OCI-LY3 (cell line): ENCODE measurements at regions not wholly inside any gene's neighbourhood (a gene's known extent, or its start where the extent isn't known, plus 50 kb on each side); places are given as distances from the start of the nearest gene placed in this dataset.

Experiments used
- H2AFZ ChIP-seq: fragments of 200-600, 300-600 bp; shearing (Covaris generic); 2 replicates; pipeline ENCODE4 v1.6.0; 2014; ENCODE audit warnings: antibody characterized with exemption, low read depth, low read length
- H3K27ac ChIP-seq: fragments of 200-600, 300-600 bp; sonication (generic); 2 replicates; pipeline ENCODE4 v1.5.1; 2014; ENCODE audit warnings: mild to moderate bottlenecking, low read length, moderate library complexity, mixed read lengths
- H3K27me3 ChIP-seq: fragments of 200-600, 300-600 bp; sonication (generic); 2 replicates; pipeline ENCODE4 v1.6.1; 2014; ENCODE audit warnings: low read depth, low read length, mixed read lengths
- H3K36me3 ChIP-seq: fragments of 200-600, 300-600 bp; sonication (generic); replicated peaks from 2 replicates; pipeline ENCODE3; 2014; ENCODE audit warnings: low read depth, low read length, mixed read lengths
- H3K4me1 ChIP-seq: fragments of 300-600, 200-600 bp; sonication (generic); 2 replicates; pipeline ENCODE4 v1.6.1; 2014; ENCODE audit warnings: low read length, mixed read lengths
- H3K4me2 ChIP-seq: fragments of 200-600, 300-600 bp; sonication (generic); 2 replicates; pipeline ENCODE4 v1.6.1; 2014; ENCODE audit warnings: low read length, mixed read lengths
- H3K4me3 ChIP-seq: fragments of 300-600, 200-600 bp; sonication (generic); 2 replicates; pipeline ENCODE4 v1.5.1; 2014; ENCODE audit warnings: antibody characterized with exemption, mild to moderate bottlenecking, low read length, moderate library complexity
- H3K79me2 ChIP-seq: fragments of 300-600, 200-600 bp; shearing (Covaris generic); 2 replicates; pipeline ENCODE4 v1.6.1; 2014; ENCODE audit warnings: mild to moderate bottlenecking, low read length, mixed read lengths
- H3K9ac ChIP-seq: fragments of 300-600, 200-600 bp; shearing (Covaris generic); 2 replicates; pipeline ENCODE4 v1.6.0; 2014; ENCODE audit warnings: mild to moderate bottlenecking, low read length, moderate library complexity
- H3K9me3 ChIP-seq: fragments of 200-600, 300-600 bp; shearing (Covaris generic); 2 replicates; pipeline ENCODE4 v1.6.1; 2014; ENCODE audit warnings: low read length, mixed read lengths; ENCODE audit not compliant: insufficient read depth
- H4K20me1 ChIP-seq: fragments of 200-600, 300-600 bp; sonication (generic); 2 replicates; pipeline ENCODE4 v1.6.1; 2016; ENCODE audit warnings: low read length, mixed read lengths; ENCODE audit not compliant: insufficient read depth
- CTCF ChIP-seq: fragments of 200-600, 300-600 bp; sonication (generic); IDR thresholded peaks from 2 replicates; pipeline ENCODE4 v1.5.1; 2014; ENCODE audit warnings: antibody characterized with exemption, low read length, low read depth
- EZH2phosphoT487 ChIP-seq: fragments of 200-600 bp; shearing (Covaris generic); IDR thresholded peaks from 2 replicates; pipeline ENCODE4 v1.6.1; 2018; ENCODE audit warnings: antibody characterized with exemption, mixed run types, low read depth

- Histone ChIP-seq H3K4me1 (no peaks in the 10 kb centered on the region), H3K4me2 (no peak overlapping the region), H3K36me3 (no peaks in the 10 kb centered on the region), H4K20me1 (no peaks in the 10 kb centered on the region), H3K79me2 (no peaks in the 10 kb centered on the region), H3K4me3 (no peak overlapping the region), H3K27me3 (no peaks in the 10 kb centered on the region), H3K27ac (no peak overlapping the region), H2AFZ (no peak overlapping the region), H3K9me3 (no peaks in the 10 kb centered on the region), H3K9ac (no peak overlapping the region)
- TF ChIP-seq EZH2phosphoT487 (no peak), CTCF (no peak)
These were observed 158.9 kb downstream of the FAM174A start for GRCh38 chr5:100694100-100694499.

GRCh38 chr5:100697970-100698369, 162.8 kb downstream of the FAM174A start:
- Histone ChIP-seq H3K79me2 (no peaks in the 10 kb centered on the region), H3K27ac (no peak overlapping the region), H3K4me1 (no peaks in the 10 kb centered on the region), H3K4me2 (no peak overlapping the region), H4K20me1 (no peaks in the 10 kb centered on the region), H3K27me3 (no peaks in the 10 kb centered on the region), H3K36me3 (no peaks in the 10 kb centered on the region), H2AFZ (no peak overlapping the region), H3K9ac (no peak overlapping the region), H3K4me3 (no peak overlapping the region), H3K9me3 (no peaks in the 10 kb centered on the region)
- TF ChIP-seq EZH2phosphoT487 (no peak), CTCF (peak; percentile 31)

GRCh38 chr5:100706776-100707175, 171.6 kb downstream of the FAM174A start:
- Histone ChIP-seq H3K79me2 (no peaks in the 10 kb centered on the region), H3K27me3 (no peaks in the 10 kb centered on the region), H3K27ac (no peak overlapping the region), H3K36me3 (no peaks in the 10 kb centered on the region), H2AFZ (no peak overlapping the region), H3K4me2 (no peak overlapping the region), H3K9ac (no peak overlapping the region), H3K4me1 (no peaks in the 10 kb centered on the region), H3K9me3 (no peaks in the 10 kb centered on the region), H3K4me3 (no peak overlapping the region), H4K20me1 (no peaks in the 10 kb centered on the region)
- no peak for TF ChIP-seq EZH2phosphoT487
- peak; percentile 14; the same call in 1 of the 2 replicates for TF ChIP-seq CTCF

- TF ChIP-seq EZH2phosphoT487, result no peak
- no peak overlapping the region for H2AFZ ChIP-seq
These were observed 173.5 kb downstream of the FAM174A start for GRCh38 chr5:100708645-100709171.

More at GRCh38 chr5:100708645-100709171, 173.5 kb downstream of the FAM174A start:
- Histone ChIP-seq H3K4me3 (no peak overlapping the region), H3K9ac (no peak overlapping the region), H3K4me2 (no peak overlapping the region), H3K9me3 (no peaks in the 10 kb centered on the region), H3K4me1 (no peaks in the 10 kb centered on the region), H3K27ac (no peak overlapping the region), H3K79me2 (no peaks in the 10 kb centered on the region), H4K20me1 (no peaks in the 10 kb centered on the region), H3K27me3 (no peaks in the 10 kb centered on the region), H3K36me3 (no peaks in the 10 kb centered on the region)
